ENCODE measurements at regions not wholly inside any gene's neighbourhood (a gene's known extent, or its start where the extent isn't known, plus 50 kb on each side); places are given as distances from the start of the nearest gene placed in this dataset.

- Histone ChIP-seq H3K36me3 (no peaks in the 10 kb centered on the region), H3K4me3 (no peak overlapping the region), H3K9me3 (ENCODE audit: low read depth) (no peaks in the 10 kb centered on the region), H3K4me1 (ENCODE audit: low read depth) (peaks cover 12% of the 10 kb centered on the region), H3K27me3 (no peaks in the 10 kb centered on the region), H3K27ac (no peak overlapping the region)
- DNase-seq (ENCODE audit: low read depth in 1 of 2, low spot score in 1 of 2), result no peak
- TF ChIP-seq, protein P1, sequence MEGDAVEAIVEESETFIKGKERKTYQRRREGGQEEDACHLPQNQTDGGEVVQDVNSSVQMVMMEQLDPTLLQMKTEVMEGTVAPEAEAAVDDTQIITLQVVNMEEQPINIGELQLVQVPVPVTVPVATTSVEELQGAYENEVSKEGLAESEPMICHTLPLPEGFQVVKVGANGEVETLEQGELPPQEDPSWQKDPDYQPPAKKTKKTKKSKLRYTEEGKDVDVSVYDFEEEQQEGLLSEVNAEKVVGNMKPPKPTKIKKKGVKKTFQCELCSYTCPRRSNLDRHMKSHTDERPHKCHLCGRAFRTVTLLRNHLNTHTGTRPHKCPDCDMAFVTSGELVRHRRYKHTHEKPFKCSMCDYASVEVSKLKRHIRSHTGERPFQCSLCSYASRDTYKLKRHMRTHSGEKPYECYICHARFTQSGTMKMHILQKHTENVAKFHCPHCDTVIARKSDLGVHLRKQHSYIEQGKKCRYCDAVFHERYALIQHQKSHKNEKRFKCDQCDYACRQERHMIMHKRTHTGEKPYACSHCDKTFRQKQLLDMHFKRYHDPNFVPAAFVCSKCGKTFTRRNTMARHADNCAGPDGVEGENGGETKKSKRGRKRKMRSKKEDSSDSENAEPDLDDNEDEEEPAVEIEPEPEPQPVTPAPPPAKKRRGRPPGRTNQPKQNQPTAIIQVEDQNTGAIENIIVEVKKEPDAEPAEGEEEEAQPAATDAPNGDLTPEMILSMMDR (IDR thresholded peaks at IDR 0.05; ENCODE audit: low read depth, low read length), result no peak
These were observed 55.7 kb upstream of the CREB5 start for GRCh38 chr7:28356619-28357018.

GRCh38 chr7:28358423-28358868 lies 53.9 kb upstream of the CREB5 start:
- Histone ChIP-seq H3K27ac (no peak overlapping the region), H3K9me3 (ENCODE audit: low read depth) (no peaks in the 10 kb centered on the region), H3K27me3 (no peaks in the 10 kb centered on the region), H3K4me1 (ENCODE audit: low read depth) (peaks cover 6% of the 10 kb centered on the region), H3K36me3 (no peaks in the 10 kb centered on the region), H3K4me3 (no peak overlapping the region)
- DNase-seq (ENCODE audit: low read depth in 1 of 2, low spot score in 1 of 2), result peak in 1 of 2 donors; percentile 74
- TF ChIP-seq, protein P1 (IDR thresholded peaks at IDR 0.05; ENCODE audit: low read depth, low read length), result no peak

DNA sequence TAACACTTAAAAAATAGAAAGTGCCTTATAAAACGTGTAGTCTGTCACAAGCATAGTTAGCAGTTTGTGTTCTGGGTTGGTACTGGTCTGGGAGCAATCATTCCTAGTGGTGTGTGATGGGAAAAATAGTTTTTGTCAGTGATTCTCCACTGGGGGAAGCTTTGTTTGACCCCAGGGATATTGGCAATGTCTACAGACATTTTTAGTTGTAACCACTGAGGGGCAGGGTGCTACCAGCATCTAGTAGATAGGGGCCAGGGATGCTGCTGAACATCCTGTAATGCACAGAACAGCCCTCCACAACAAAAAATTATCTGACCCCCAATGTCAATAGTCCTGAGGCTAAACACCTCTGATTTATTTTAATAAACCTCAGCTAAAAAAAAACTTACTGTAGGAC lies 51.6 kb upstream of the CREB5 start:
- H3K27me3 ChIP-seq, result no peaks in the 10 kb centered on the region
- H3K9me3 ChIP-seq (ENCODE audit: low read depth), result no peaks in the 10 kb centered on the region
- no peak overlapping the region for H3K27ac ChIP-seq
- no peak for DNase-seq (ENCODE audit: low read depth in 1 of 2, low spot score in 1 of 2)
- no peaks in the 10 kb centered on the region for H3K36me3 ChIP-seq
- no peak overlapping the region for H3K4me3 ChIP-seq
- TF ChIP-seq, protein P1 (IDR thresholded peaks at IDR 0.05; ENCODE audit: low read depth, low read length), result no peak
- H3K4me1 ChIP-seq (ENCODE audit: low read depth), result peaks cover 6% of the 10 kb centered on the region

- Histone ChIP-seq H3K4me3 (no peak overlapping the region), H3K9me3 (ENCODE audit: low read depth) (no peaks in the 10 kb centered on the region), H3K36me3 (no peaks in the 10 kb centered on the region), H3K27me3 (no peaks in the 10 kb centered on the region), H3K4me1 (ENCODE audit: low read depth) (peaks cover 3% of the 10 kb centered on the region), H3K27ac (no peak overlapping the region)
- TF ChIP-seq, protein P1 (IDR thresholded peaks at IDR 0.05; ENCODE audit: low read depth, low read length), result no peak
- DNase-seq (ENCODE audit: low read depth in 1 of 2, low spot score in 1 of 2), result no peak
These were observed 50.8 kb upstream of the CREB5 start for GRCh38 chr7:28361551-28361950.

GRCh38 chr7:28362182-28362581 lies 50.1 kb upstream of the CREB5 start:
- Histone ChIP-seq H3K27ac (no peak overlapping the region), H3K36me3 (no peaks in the 10 kb centered on the region), H3K4me3 (no peak overlapping the region), H3K4me1 (ENCODE audit: low read depth) (no peaks in the 10 kb centered on the region), H3K27me3 (no peaks in the 10 kb centered on the region), H3K9me3 (ENCODE audit: low read depth) (no peaks in the 10 kb centered on the region)
- TF ChIP-seq, protein P1 (IDR thresholded peaks at IDR 0.05; ENCODE audit: low read depth, low read length), result no peak
- DNase-seq (ENCODE audit: low read depth in 1 of 2, low spot score in 1 of 2), result no peak
